GM06990 (cell line): ENCODE measurements at regions not wholly inside any gene's neighbourhood (a gene's known extent, or its start where the extent isn't known, plus 50 kb on each side); places are given as distances from the start of the nearest gene placed in this dataset.

ENCODE experiments used
- DNase-seq: peaks from one replicate; pipeline ENCODE4 v3.0.0-alpha.2; 2011; ENCODE audit not compliant: insufficient read length; ENCODE audit errors: extremely low read depth
- H3K27me3 ChIP-seq: replicated peaks from 2 replicates; pipeline ENCODE4 v1.6.0; 2011; ENCODE audit warnings: low read length; ENCODE audit not compliant: control insufficient read depth, insufficient read depth
- H3K36me3 ChIP-seq: 2 replicates; pipeline ENCODE4 v1.5.1; 2011; ENCODE audit warnings: low read length; ENCODE audit not compliant: control insufficient read depth, insufficient read depth
- H3K4me3 ChIP-seq: replicated peaks from 2 replicates; pipeline ENCODE4 v1.5.1; 2011; ENCODE audit warnings: low read depth, mild to moderate bottlenecking, control low read depth, low read length
- CTCF ChIP-seq: IDR thresholded peaks from 2 replicates; pipeline ENCODE4 v1.5.1; 2011; ENCODE audit warnings: low read length, control low read depth, mild to moderate bottlenecking, inconsistent platforms; ENCODE audit not compliant: insufficient read depth, poor library complexity, severe bottlenecking

DNA sequence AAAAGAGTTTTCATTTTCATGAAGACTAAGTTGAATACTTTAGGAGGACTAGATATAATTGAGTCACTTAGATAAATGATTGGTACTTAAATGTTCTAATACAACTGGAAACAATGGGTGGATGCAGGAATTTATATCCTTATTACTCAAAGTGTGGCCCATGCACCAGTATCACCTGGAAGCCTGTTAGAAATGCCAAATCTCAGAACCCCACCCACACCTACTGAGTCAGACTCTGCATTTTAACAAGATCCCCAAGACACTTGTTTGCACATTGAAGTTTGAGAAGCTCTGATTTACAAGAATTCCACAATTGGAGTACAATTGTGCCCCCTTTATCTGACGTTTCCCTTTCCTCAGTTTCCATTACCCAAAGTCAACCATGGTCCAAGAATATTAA, 239.0 kb downstream of the AUH start:
- Histone ChIP-seq H3K27me3 (peaks cover 2% of the 10 kb centered on the region; the same call in 1 of the 2 replicates), H3K36me3 (no peaks in the 10 kb centered on the region), H3K4me3 (no peak overlapping the region)
- TF ChIP-seq CTCF: no peak
- no peak for DNase-seq

- no peaks in the 10 kb centered on the region for H3K36me3 ChIP-seq
- H3K4me3 ChIP-seq: no peak overlapping the region
- TF ChIP-seq CTCF: no peak
- peaks cover 2% of the 10 kb centered on the region; the same call in 1 of the 2 replicates for H3K27me3 ChIP-seq
- no peak for DNase-seq
Measured at GRCh38 chr9:91126761-91127445, 234.8 kb downstream of the AUH start.

GRCh38 chr9:91127653-91128052, 234.1 kb downstream of the AUH start:
- DNase-seq: no peak
- Histone ChIP-seq H3K27me3 (peaks cover 2% of the 10 kb centered on the region; the same call in 1 of the 2 replicates), H3K4me3 (no peak overlapping the region), H3K36me3 (no peaks in the 10 kb centered on the region)
- TF ChIP-seq CTCF: no peak

GRCh38 chr9:91130796-91131318, 230.9 kb downstream of the AUH start:
- TF ChIP-seq CTCF: no peak
- no peak overlapping the region for H3K4me3 ChIP-seq

DNA sequence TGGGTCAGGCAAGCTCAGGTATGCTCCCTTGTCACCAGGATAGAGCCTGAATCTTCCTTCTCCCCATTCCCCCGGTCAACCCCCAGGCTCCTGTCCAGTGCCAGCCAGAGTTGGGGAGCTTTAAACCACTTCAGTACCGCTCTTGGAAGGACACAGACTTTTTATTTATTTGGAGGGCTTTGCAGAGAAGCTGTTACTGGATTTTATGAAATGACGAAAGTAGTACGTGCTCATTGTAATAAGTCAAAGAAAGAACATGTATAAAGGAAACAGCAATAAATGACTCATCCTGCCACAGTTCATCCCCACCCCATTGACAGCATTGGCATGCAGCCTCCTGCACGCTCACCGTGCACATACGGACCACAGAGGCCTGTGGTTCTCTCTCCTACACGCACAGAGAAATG, 230.3 kb downstream of the AUH start:
- DNase-seq: no peak
- Histone ChIP-seq H3K27me3 (peaks cover 2% of the 10 kb centered on the region; the same call in 1 of the 2 replicates), H3K36me3 (no peaks in the 10 kb centered on the region), H3K4me3 (no peak overlapping the region)
- no peak for TF ChIP-seq CTCF

More at GRCh38 chr9:91130796-91131318, 230.9 kb downstream of the AUH start:
- no peak for DNase-seq
- no peaks in the 10 kb centered on the region for H3K36me3 ChIP-seq
- peaks cover 2% of the 10 kb centered on the region; the same call in 1 of the 2 replicates for H3K27me3 ChIP-seq
